Endothelial cell of umbilical vein (primary cell): ENCODE measurements at regions not wholly inside any gene's neighbourhood (a gene's known extent, or its start where the extent isn't known, plus 50 kb on each side); places are given as distances from the start of the nearest gene placed in this dataset.
"Not testable (repeated sequence)": the region's sequence is repeated elsewhere in the genome, so short reads cannot be mapped to it uniquely, and the experiment has no call there.

Experiments
- CTCF ChIP-seq, 2 donors: IDR thresholded peaks; 1 replicate in 1 of 2; 2 replicates in 1 of 2; pipeline ENCODE4 v1.5.1; 2011; ENCODE audit warnings: low read length in 2 of 2, mild to moderate bottlenecking in 2 of 2, moderate library complexity in 2 of 2, control low read depth in 1 of 2, inconsistent platforms in 1 of 2, low read depth in 1 of 2; ENCODE audit not compliant: insufficient read depth in 1 of 2; ENCODE audit errors: extremely low read depth in 1 of 2
- GATA2 ChIP-seq: IDR thresholded peaks from 2 replicates; pipeline ENCODE4 v1.7.0; 2011; ENCODE audit warnings: low read depth, mild to moderate bottlenecking, moderate library complexity, mixed read lengths, low read length; ENCODE audit not compliant: insufficient read length, insufficient read depth
- MYC ChIP-seq: IDR thresholded peaks from one replicate; pipeline ENCODE4 v1.6.1; 2011; ENCODE audit warnings: mild to moderate bottlenecking, low read depth, low read length
- POLR2A ChIP-seq: IDR thresholded peaks from 2 replicates; pipeline ENCODE4 v1.6.1; 2012; ENCODE audit warnings: low read depth, mild to moderate bottlenecking, control low read depth, low read length
- POLR2AphosphoS5 ChIP-seq: IDR thresholded peaks from 2 replicates; pipeline ENCODE4 v1.6.1; 2012; ENCODE audit warnings: low read depth, mild to moderate bottlenecking, control low read depth, low read length, moderate library complexity; ENCODE audit not compliant: insufficient read depth

GRCh38 chr9:3642075-3642474 lies 116.3 kb upstream of the RFX3 start:
- TF ChIP-seq GATA2; POLR2AphosphoS5; POLR2A; CTCF (IDR thresholded peaks at IDR 0.05; ENCODE audit: extremely low read depth in 1 of 2, insufficient read depth in 1 of 2, low read depth in 1 of 2, low read length in 2 of 2); MYC: not testable (repeated sequence)
